OCI-LY7 (cell line): ENCODE measurements at regions not wholly inside any gene's neighbourhood (a gene's known extent, or its start where the extent isn't known, plus 50 kb on each side); places are given as distances from the start of the nearest gene placed in this dataset.

Source experiments
- BruUV-seq: library from RNA; stranded (reverse); fragments of 400-500 nt; replicated peaks from 2 replicates; lab custom pipeline; 2021; lab: Mats Ljungman, UMichigan
- CTCF ChIA-PET: fragments of 300-600 bp; sonication (Branson Sonifier 250); formaldehyde crosslinking; loops from one replicate; lab custom pipeline; 2022; ENCODE audit warnings: antibody characterized with exemption; ENCODE audit not compliant: unreplicated experiment; lab: Charles Lee
- POLR2A ChIA-PET: fragments of 300-600 bp; sonication (Branson Sonifier 250); formaldehyde crosslinking; loops from one replicate; lab custom pipeline; 2022; ENCODE audit warnings: antibody characterized with exemption; lab: Charles Lee
- DNase-seq: peaks from one replicate; pipeline ENCODE4 v3.0.0-alpha.2; 2015; ENCODE audit warnings: low spot score
- H2AFZ ChIP-seq: fragments of 200-600 bp; sonication (generic), shearing (Covaris generic); 2 replicates; pipeline ENCODE4 v1.6.1; 2014; ENCODE audit warnings: mild to moderate bottlenecking, antibody characterized with exemption, low read length, moderate library complexity
- H3K27ac ChIP-seq: fragments of 200-600 bp; sonication (generic); 2 replicates; pipeline ENCODE4 v1.5.1; 2014; ENCODE audit warnings: mixed run types, low read depth, mild to moderate bottlenecking, moderate library complexity, low read length, inconsistent platforms; ENCODE audit not compliant: poor library complexity, severe bottlenecking
- H3K36me3 ChIP-seq: fragments of 200-600 bp; sonication (generic); 2 replicates; pipeline ENCODE4 v1.6.1; 2014; ENCODE audit warnings: mild to moderate bottlenecking, antibody characterized with exemption, low read length, moderate library complexity, mixed read lengths; ENCODE audit not compliant: insufficient read depth
- H3K4me1 ChIP-seq: fragments of 200-600 bp; sonication (generic); 2 replicates; pipeline ENCODE4 v1.5.1; 2014; ENCODE audit warnings: mild to moderate bottlenecking, low read length; ENCODE audit not compliant: insufficient read depth, poor library complexity, severe bottlenecking
- H3K4me2 ChIP-seq: fragments of 200-600 bp; sonication (generic); 2 replicates; pipeline ENCODE4 v1.6.1; 2014; ENCODE audit warnings: mild to moderate bottlenecking, low read length
- H3K4me3 ChIP-seq: fragments of 200-600 bp; sonication (generic); 2 replicates; pipeline ENCODE4 v1.5.1; 2014; ENCODE audit warnings: mild to moderate bottlenecking, low read depth, low read length; ENCODE audit not compliant: poor library complexity, severe bottlenecking
- H3K79me2 ChIP-seq: fragments of 200-600 bp; sonication (generic); 2 replicates; pipeline ENCODE4 v1.6.1; 2016; ENCODE audit warnings: low read depth, mild to moderate bottlenecking, low read length, moderate library complexity, mixed read lengths; ENCODE audit not compliant: insufficient read depth
- H3K9me2 ChIP-seq: fragments of 200-600 bp; sonication (generic); 2 replicates; pipeline ENCODE4 v1.6.1; 2016; ENCODE audit warnings: mild to moderate bottlenecking, low read length, mixed read lengths; ENCODE audit not compliant: insufficient read depth
- H3K9me3 ChIP-seq: fragments of 200-600 bp; sonication (generic); 2 replicates; pipeline ENCODE4 v1.6.1; 2014; ENCODE audit warnings: mild to moderate bottlenecking, mixed run types, low read length, mixed read lengths
- H4K20me1 ChIP-seq: fragments of 200-600 bp; sonication (generic); 2 replicates; pipeline ENCODE4 v1.6.1; 2014; ENCODE audit warnings: mild to moderate bottlenecking, antibody characterized with exemption, low read length, moderate library complexity, mixed read lengths; ENCODE audit not compliant: insufficient read depth
- EZH2phosphoT487 ChIP-seq: fragments of 200-600 bp; sonication (generic); IDR thresholded peaks from 2 replicates; pipeline ENCODE4 v1.6.1; 2018; ENCODE audit warnings: low read depth, borderline replicate concordance, mild to moderate bottlenecking, mixed run types, antibody characterized with exemption, low read length, moderate library complexity, mixed read lengths
- intact Hi-C: fragments of 100-400 bp; cut with micrococcal nuclease; formaldehyde crosslinking; loops from one replicate; pipeline ENCODE4 v1.10.0; 2022; ENCODE audit not compliant: unreplicated experiment
- TF ChIP-seq, protein P1 (sequence below): fragments of 200-600 bp; sonication (generic); conservative IDR thresholded peaks from 2 replicates; pipeline ENCODE4 v1.5.1; 2014; ENCODE audit warnings: mild to moderate bottlenecking, antibody characterized with exemption, low read length, moderate library complexity, mixed read lengths

DNA sequence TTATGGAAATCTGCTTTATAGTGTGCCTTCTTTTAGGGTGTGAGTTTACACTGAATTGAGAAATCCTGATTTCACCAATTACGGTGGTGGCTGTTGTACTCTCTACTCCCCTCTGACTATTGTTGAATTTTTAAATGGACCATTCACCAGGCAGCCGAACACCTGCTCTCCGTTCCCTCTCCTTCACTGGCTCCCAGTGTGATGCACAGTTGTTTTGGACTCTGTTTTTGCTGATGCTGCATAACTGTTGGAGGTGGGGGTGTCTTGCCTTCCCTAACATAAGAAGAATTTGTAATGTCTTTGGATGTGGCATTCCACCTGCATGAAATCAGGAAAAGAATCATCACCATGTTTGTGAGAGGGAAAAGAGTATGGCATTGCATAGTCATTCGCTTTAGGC is 341.2 kb downstream of the SNAPC1 start:
- no peak overlapping the region for H3K27ac ChIP-seq
- POLR2A ChIA-PET: interaction anchor here (0.6 kb wide), 1 partner anchor 10 kb away, joined by 3 read pairs; no protein-coding TSS in a partner anchor
- CTCF ChIA-PET: no interaction called here
- H3K4me3 ChIP-seq: no peak overlapping the region
- no peaks in the 10 kb centered on the region for H3K36me3 ChIP-seq
- no peaks in the 10 kb centered on the region for H3K4me1 ChIP-seq
- BruUV-seq: no TSS peak
- intact Hi-C loops: no loop called here
- no peaks in the 10 kb centered on the region for H3K9me2 ChIP-seq
- no peak overlapping the region for H2AFZ ChIP-seq
- H3K9me3 ChIP-seq: no peaks in the 10 kb centered on the region
- DNase-seq: no peak
- H3K79me2 ChIP-seq: no peaks in the 10 kb centered on the region
- no peak for TF ChIP-seq EZH2phosphoT487
- TF ChIP-seq, protein P1, sequence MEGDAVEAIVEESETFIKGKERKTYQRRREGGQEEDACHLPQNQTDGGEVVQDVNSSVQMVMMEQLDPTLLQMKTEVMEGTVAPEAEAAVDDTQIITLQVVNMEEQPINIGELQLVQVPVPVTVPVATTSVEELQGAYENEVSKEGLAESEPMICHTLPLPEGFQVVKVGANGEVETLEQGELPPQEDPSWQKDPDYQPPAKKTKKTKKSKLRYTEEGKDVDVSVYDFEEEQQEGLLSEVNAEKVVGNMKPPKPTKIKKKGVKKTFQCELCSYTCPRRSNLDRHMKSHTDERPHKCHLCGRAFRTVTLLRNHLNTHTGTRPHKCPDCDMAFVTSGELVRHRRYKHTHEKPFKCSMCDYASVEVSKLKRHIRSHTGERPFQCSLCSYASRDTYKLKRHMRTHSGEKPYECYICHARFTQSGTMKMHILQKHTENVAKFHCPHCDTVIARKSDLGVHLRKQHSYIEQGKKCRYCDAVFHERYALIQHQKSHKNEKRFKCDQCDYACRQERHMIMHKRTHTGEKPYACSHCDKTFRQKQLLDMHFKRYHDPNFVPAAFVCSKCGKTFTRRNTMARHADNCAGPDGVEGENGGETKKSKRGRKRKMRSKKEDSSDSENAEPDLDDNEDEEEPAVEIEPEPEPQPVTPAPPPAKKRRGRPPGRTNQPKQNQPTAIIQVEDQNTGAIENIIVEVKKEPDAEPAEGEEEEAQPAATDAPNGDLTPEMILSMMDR: no peak
- H4K20me1 ChIP-seq: no peaks in the 10 kb centered on the region
- H3K4me2 ChIP-seq: no peak overlapping the region

DNA sequence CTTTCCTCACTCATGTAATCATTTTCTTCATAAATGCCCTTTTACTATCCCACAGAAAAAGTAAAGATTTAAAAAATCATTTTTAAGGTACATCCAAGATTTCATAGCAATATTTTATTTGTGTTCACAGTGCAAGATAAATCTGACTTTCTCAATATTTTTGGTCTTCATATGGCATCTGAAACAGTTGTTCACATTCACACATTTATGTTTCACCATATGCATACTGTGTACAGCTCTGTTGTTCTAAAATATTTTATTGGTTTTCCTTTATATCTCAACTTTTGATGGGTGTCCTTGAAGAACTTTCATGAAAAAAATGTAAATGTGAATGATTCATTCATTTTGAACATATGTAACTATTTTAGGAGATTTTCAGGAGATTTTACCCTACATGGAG is 348.7 kb downstream of the SNAPC1 start:
- H3K36me3 ChIP-seq: no peaks in the 10 kb centered on the region

More for the DNA sequence above, 348.7 kb downstream of the SNAPC1 start:
- BruUV-seq: no TSS peak
- CTCF ChIA-PET: no interaction called here
- Histone ChIP-seq H2AFZ (no peak overlapping the region), H3K4me3 (no peak overlapping the region), H3K4me1 (no peaks in the 10 kb centered on the region), H4K20me1 (no peaks in the 10 kb centered on the region), H3K4me2 (no peak overlapping the region), H3K9me3 (no peaks in the 10 kb centered on the region), H3K27ac (no peak overlapping the region), H3K79me2 (no peaks in the 10 kb centered on the region), H3K9me2 (no peaks in the 10 kb centered on the region)
- TF ChIP-seq, protein P1: no peak
- no peak for TF ChIP-seq EZH2phosphoT487
- intact Hi-C loops: no loop called here
- POLR2A ChIA-PET: interaction anchor here (0.8 to 1.5 kb wide), 3 partner anchors 9 to 33 kb away, joined by 3 to 8 read pairs (median 6); no protein-coding TSS in a partner anchor
- DNase-seq: no peak
